ENCODE measurements at regions not wholly inside any gene's neighbourhood (a gene's known extent, or its start where the extent isn't known, plus 50 kb on each side); places are given as distances from the start of the nearest gene placed in this dataset.

GRCh38 chr11:79762279-79762921 is 321.6 kb upstream of the TENM4 start:
- Histone ChIP-seq H3K4me3 (ENCODE audit: low read depth, low read length) (no peak overlapping the region), H3K27me3 (ENCODE audit: control insufficient read depth, insufficient read depth, low read length) (no peaks in the 10 kb centered on the region), H3K36me3 (ENCODE audit: control insufficient read depth, insufficient read depth, low read length) (no peaks in the 10 kb centered on the region)
- TF ChIP-seq CTCF (IDR thresholded peaks at IDR 0.05; ENCODE audit: insufficient read depth, low read length, severe bottlenecking) = peak; percentile 23
- DNase-seq (ENCODE audit: low read depth) (peak; percentile 55), FAIRE-seq (no peak)

- TF ChIP-seq CTCF (IDR thresholded peaks at IDR 0.05; ENCODE audit: insufficient read depth, low read length, severe bottlenecking) = no peak
- H3K36me3 ChIP-seq (ENCODE audit: control insufficient read depth, insufficient read depth, low read length) = no peaks in the 10 kb centered on the region
- no peak for FAIRE-seq
- DNase-seq (ENCODE audit: low read depth) = no peak
- no peak overlapping the region for H3K4me3 ChIP-seq (ENCODE audit: low read depth, low read length)
- H3K27me3 ChIP-seq (ENCODE audit: control insufficient read depth, insufficient read depth, low read length) = no peaks in the 10 kb centered on the region
These were observed 317.5 kb upstream of the TENM4 start for GRCh38 chr11:79758325-79758724.

DNA sequence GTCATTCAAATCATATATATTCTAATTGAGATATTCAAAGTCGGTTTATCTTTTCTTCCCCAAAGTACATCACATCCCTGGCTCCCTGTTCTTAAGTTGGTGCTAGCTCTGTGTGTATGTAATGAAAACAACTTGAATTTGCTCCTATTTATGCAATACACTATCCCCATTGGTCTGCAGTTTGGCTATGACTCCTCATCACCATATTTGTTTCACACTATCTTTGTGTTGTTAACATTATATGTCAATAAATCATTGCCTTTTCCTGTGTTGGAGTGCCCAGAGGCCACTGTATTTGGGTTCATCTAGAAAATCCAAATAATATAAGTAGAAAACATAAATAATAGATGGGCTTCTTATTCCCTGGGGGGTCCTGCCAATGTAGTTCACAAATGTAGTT is 306.6 kb upstream of the TENM4 start:
- Histone ChIP-seq H3K27me3 (ENCODE audit: control insufficient read depth, insufficient read depth, low read length) (peaks cover 3% of the 10 kb centered on the region), H3K36me3 (ENCODE audit: control insufficient read depth, insufficient read depth, low read length) (no peaks in the 10 kb centered on the region), H3K4me3 (ENCODE audit: low read depth, low read length) (no peak overlapping the region)
- no peak for TF ChIP-seq CTCF (IDR thresholded peaks at IDR 0.05; ENCODE audit: insufficient read depth, low read length, severe bottlenecking)
- FAIRE-seq (no peak), DNase-seq (ENCODE audit: low read depth) (no peak)

GRCh38 chr11:79744941-79745340 is 304.1 kb upstream of the TENM4 start:
- FAIRE-seq = no peak
- DNase-seq (ENCODE audit: low read depth) = peak; percentile 54
- TF ChIP-seq CTCF (IDR thresholded peaks at IDR 0.05; ENCODE audit: insufficient read depth, low read length, severe bottlenecking) = no peak
- H3K27me3 ChIP-seq (ENCODE audit: control insufficient read depth, insufficient read depth, low read length) = peaks cover 3% of the 10 kb centered on the region
- H3K36me3 ChIP-seq (ENCODE audit: control insufficient read depth, insufficient read depth, low read length) = no peaks in the 10 kb centered on the region
- H3K4me3 ChIP-seq (ENCODE audit: low read depth, low read length) = no peak overlapping the region

DNA sequence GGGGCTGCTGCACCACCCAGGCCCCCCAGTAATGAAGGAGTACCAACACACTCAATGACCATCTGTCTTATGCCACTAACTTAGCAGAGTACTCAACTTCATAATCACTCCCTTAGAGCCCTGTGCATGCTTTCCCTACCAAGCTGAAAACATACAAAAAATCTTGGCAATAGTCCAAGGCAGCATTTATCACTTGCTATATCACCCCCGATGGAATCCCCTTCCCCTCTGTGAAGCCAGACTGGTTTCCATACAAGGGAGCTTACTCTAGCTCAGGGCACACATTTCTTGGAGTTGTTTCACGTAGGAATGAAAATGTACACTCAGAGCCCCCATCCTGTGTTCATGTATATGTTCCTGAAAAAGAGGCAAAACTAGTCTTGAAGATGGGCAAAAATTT is 301.3 kb upstream of the TENM4 start:
- DNase-seq (ENCODE audit: low read depth) (no peak), FAIRE-seq (no peak)
- peaks cover 2% of the 10 kb centered on the region for H3K27me3 ChIP-seq (ENCODE audit: control insufficient read depth, insufficient read depth, low read length)
- H3K36me3 ChIP-seq (ENCODE audit: control insufficient read depth, insufficient read depth, low read length) = no peaks in the 10 kb centered on the region
- TF ChIP-seq CTCF (IDR thresholded peaks at IDR 0.05; ENCODE audit: insufficient read depth, low read length, severe bottlenecking) = no peak
- H3K4me3 ChIP-seq (ENCODE audit: low read depth, low read length) = no peak overlapping the region

GRCh38 chr11:79739591-79739990 is 298.8 kb upstream of the TENM4 start:
- FAIRE-seq (no peak), DNase-seq (ENCODE audit: low read depth) (no peak)
- no peak overlapping the region for H3K4me3 ChIP-seq (ENCODE audit: low read depth, low read length)
- no peaks in the 10 kb centered on the region for H3K36me3 ChIP-seq (ENCODE audit: control insufficient read depth, insufficient read depth, low read length)
- TF ChIP-seq CTCF (IDR thresholded peaks at IDR 0.05; ENCODE audit: insufficient read depth, low read length, severe bottlenecking) = no peak
- H3K27me3 ChIP-seq (ENCODE audit: control insufficient read depth, insufficient read depth, low read length) = no peaks in the 10 kb centered on the region
